Central memory CD4-positive, alpha-beta T cell (primary cell): ENCODE measurements at regions not wholly inside any gene's neighbourhood (a gene's known extent, or its start where the extent isn't known, plus 50 kb on each side); places are given as distances from the start of the nearest gene placed in this dataset.

Experiments
- DNase-seq: peaks from one replicate; pipeline ENCODE4 v3.0.0; 2022

DNA sequence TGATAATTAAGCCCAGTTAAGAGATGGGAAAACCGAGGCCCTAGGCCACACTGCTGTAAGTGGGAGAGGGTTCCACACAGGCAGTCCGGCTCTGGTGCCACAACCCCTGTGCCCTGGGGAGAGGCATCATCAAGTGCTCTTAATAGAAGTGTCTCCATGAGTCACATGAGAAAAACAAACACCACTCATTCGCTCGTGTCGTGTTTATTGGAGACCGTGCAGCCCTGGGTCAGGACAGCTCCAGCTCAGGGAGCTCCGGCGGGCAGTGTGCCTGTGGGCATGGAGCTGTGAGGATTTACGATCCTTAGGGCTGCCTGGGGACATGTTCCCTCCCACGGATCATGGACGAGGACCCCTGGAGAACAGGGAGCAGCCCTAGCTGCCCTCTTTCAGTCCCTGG, 658.5 kb downstream of the AJAP1 start:
- no peak for DNase-seq

DNA sequence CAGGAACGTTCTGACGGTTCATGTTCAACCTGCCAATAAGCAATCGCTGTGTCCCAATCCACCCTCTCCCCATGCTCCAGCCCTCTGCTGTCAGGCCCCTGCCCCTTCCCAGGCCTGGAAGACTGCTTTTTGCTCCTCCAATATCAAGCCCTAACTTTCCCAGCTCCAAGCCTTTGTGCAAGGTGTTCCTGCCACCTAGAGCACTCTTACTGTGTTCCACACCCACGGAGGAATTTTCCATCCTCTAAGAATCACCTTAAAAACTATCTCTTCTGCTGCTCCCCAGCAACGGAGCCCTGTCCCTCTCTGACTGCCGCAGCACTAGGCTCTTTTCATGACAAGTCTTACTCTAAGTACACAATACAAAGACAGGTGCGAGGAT, 657.9 kb downstream of the AJAP1 start:
- no peak for DNase-seq

DNA sequence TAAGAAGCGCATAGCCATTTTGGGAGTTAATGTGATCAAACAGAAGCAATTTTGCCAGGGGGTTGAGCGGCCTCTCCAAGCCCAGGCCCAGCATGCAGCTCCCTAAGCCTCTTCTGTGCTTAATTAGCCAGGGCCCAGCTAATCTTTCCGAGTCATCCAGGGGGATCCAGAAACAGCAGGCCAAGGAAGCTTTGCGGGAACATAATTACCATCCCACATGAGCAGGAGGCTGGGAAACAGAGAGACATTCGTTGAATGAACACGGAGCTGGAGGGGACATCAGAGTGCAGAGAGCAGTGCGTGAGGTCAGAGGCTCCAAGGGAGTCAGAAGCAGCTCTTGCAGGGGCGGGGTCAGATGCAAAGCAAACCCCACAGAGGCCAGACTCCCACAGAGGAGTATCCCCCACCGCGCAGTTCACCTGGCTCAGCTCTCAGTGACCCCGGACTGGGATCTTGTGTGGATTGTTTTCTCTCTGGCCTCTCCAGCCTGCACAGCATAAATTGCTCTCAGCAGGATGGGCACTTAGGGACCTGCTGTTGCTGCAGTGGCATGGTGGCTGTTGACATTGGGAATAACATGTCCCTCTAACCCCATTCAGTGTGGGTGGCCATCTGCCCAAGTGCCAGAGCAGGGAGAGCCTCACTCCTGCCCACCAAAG, 657.4 kb downstream of the AJAP1 start:
- DNase-seq, result no peak

DNA sequence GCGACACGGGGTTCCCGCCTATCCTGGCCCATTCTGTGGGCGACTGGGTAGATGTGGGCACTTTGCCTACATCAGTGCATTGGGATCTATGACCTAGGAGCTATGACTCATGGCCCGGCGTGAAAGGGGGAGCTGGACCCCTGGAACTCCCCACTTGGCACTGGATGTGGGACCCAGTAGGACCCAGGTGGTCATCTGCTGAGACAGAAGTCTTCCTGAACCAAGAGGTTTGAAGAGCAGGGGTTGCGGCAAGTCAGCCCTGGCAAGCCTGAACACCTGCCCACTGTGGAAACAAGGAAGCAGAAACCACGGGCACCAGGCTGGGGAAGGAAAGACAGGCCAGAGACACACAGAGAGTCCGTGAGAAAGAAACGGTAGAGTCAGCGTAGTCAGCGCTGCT, 656.7 kb downstream of the AJAP1 start:
- no peak for DNase-seq

DNA sequence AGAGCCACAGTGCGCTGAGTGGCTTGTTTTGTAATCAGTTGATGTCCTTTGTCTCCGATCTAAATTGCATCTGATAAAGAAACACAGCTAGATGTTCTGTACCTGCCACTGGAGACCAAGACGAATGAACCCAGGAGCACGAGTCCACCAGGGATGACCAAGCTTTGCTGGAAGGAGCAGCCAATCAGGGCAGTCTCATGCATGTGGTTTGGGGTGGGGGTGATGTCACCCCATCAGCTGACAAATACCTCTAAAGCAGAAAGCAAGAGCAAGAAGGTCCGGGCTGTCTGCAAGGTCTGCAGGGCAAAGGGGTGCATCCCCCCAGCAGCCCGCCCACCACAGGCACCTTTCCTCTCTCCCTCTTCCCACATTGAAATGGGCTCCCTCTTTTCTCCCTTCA, 653.8 kb downstream of the AJAP1 start:
- no peak for DNase-seq

DNA sequence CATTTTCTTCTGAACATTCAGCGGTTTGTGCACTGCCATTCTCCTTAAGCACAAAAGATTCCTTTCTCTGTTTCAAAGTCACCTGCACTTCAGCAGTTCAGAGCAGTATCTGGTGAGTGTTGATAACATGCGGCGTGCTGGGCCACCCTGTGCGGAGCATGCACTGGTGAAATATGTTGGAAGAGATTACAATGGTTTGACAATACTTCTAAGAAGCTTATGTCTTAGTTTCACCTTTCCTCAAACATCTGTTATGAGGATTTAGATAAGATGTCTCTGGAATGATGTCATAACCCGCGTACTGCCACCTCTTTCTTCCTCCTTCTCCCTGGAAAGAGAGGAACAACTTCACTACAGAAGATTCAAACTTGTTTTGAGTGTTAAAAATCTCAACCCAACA, 650.3 kb downstream of the AJAP1 start:
- DNase-seq, result no peak

DNA sequence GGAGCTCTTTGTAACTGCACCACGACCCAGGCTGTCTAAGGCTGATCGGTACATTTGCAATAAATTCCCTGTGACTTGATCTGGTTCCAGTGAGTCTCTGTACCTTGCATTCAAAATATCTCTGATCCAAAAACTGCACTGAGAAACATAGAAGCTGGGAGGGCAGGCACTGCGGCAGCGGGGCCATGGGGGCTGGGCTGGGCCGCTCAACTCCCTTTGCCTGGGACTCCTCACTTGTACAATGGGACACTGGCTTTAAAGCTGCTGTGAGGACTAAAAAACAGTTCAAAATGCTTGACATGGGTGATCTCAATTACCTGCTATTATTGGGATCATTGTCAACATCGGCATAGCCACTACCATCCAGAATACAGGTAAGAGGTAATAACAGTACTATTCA, 644.0 kb downstream of the AJAP1 start:
- no peak for DNase-seq

DNA sequence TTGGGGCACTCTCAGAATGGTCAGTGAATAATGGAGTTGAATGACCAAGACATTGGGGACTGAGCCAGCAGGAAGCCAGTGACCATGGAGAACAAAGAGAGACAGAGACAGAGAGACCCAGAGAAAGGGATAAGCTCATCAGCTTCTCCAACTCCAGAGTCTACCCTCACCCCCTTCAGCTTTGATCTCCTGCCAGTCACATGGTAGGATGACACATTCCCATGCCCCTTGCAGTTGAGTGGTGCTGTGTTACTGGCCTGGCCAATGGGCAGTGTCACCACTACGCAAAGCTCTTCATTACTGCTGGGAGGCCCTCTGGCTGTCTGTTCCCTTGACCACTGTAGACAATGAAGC, 643.5 kb downstream of the AJAP1 start:
- DNase-seq, result no peak

DNA sequence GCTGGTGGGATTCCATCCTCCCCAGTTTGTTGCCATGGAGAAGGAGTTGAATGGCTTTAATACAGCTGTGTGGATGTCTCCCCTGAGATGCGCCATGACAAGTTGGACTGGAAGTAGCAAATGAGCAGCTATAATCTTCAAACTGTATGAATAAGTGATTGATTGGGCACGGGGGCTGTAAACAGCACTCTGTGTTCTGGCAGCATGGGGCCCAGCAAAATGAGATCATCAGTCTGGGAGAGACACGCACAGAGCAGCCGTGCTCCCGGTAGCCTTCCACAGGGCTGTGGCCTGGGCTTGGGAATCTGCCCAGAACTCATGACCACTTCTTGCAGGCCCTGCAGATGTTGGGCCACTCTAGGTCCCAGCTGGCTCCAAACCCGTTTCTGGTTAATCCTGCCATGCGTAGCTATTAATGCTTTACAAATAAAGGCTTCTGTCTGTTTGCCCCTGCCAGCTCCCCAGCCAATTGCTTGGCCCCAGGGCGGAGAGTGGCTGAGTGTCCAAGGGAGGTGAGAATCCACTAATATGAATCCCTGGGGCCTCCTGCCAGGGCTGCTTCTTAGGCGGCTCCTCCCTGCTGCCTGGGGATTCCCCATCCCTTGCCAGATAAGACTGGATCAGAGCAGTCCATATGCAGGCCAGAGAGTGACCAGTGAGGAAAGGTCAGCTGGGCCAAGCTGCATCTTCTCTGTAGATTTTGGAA, 642.9 kb downstream of the AJAP1 start:
- no peak for DNase-seq

DNA sequence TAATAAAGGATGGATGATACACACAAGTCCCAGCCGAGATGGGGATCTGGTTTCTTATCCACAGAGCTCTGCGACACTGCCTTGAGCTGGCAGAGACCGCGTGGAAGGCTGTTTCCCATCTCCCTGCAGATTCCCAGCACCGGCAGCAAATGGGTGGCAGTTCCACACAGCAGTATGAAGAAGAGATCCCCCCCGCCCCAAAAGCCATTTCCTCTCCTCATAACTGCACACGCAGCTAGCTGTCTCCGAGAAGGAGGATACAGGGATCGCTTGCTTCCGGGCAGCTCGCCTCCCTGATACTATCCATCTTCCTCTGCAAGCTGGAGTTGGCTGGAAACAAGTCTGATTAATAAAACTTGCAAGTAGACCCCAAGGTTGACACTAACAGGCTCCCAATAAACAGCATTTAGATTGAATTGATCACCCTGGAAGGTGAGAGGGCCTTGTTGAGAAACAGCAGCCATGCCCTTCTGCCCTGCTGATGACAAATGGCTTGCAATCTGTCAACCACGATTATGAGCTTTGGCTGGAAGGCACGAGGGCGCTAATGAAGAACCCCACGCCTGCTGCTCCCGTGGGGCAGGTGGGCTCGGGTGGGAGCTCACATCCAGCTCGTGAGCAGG, 642.3 kb downstream of the AJAP1 start:
- no peak for DNase-seq

DNA sequence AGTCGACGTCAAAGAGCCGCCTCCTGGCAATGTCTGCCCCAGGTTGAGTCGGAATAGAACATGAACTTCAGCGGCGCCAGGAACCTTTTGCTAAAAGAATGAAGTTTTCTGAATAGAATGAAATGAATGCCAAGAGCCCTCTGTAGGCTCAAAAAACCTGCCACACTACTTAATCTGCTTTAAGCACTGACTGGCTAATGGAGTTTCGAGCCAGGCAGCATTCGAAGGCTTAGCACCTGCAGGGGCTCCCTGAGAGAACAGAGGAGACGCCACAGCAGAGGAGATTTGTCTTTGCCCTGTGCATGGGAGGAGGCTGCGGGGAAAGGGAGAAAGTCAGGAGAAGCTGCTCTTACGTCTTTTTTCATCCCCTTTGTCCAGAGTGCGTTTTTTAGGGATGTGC, 641.7 kb downstream of the AJAP1 start:
- DNase-seq, result no peak

DNA sequence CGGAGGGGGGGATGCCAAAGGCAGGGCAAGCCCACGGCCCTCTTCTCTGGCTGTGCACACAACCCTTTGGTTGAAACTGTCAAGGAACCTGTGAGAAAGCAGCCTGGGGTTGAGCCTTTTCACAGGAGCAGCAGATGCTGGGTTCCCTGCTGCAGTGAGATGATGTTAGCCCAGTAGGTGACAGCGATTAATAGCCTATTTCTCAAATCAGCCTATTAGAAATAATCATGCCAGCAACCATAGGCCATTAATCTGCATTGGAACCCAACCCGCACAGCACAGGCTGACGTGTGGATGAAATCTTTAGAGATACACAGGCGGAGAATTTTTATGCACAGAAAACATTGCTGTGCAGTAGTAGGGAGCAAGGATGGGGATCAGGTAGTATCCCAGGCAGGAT, 637.5 kb downstream of the AJAP1 start:
- no peak for DNase-seq

DNA sequence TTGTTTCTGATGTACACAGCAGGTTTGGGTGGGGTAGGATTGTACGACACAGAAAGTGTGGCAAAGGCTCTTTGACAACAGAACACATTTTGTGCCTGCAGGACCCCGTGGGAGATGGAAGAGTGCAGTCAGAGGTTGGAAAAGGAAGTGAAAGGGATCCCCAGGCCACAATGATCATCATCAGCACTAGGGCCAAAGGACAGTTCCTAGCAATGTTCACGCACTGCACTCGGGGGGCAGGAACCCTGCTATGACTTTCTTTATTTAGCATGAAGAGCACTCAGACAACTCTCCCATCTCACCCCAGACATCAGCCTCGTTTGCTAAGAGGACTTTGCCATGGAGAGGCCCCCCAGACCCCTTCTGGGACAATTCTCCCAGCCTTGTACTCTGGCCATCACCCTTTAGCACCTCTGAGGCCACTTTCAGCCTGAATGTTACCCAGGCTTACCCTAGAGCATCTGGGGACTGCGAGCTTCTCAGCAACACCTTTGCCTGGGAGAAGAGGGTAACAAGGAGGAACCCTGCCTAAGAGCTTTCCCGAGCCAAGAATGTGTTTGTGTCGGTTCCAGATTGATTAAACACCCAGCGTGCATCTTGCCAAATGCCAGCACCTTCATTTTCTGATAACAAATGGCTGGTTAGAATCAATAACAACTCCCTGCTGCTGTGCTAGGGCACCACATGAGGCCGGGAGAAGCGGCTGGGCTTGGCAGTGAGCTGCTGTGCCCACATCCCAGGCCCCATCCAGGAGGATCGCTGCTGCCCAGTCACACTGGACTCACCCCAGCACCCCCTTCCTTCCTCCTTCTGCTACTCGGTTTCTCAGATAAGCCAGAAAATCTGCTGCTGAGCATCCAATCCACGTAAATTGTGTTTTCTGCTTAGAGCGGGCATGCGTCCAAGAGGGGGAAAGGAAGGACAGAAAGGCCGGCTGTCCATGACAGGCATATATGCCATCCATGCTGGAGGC, 633.1 kb downstream of the AJAP1 start:
- no peak for DNase-seq

DNA sequence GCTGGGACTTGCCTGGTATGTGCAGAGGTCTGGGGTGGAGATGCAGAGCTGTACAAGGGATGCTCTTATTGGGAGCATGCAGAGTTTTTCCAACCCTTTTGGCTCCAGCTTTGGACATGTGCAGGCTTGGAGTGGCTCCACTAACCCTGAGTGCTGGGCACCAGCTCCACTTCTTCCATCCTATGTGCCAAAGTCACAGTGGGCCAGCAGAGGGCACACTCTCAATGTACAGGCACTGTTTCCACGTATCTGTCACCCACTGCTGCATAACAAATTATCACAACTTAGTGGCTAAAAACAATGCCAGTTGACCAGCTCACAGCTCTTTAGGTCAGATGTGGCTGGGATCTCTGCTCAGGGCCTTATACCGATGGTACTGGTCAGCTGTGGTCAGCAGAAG, 631.8 kb downstream of the AJAP1 start:
- DNase-seq, result no peak

DNA sequence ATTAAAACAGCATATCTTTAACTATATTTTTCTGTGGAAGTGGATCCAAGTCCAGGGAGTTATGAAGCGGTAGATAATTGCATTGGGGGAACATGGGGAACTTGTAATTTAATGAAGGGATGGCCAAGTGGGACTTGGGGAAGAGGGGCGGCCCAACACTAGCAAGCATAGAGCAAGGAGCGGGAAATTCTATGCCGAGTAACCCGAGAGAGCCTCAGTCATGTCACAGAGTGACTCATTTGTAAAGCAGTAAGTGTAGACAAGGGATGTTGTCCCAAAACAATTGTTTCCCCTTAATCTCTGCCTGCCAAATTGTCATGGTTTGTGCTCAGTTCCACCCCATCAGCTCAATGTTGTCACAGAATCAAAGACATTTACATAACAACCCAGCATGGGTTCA, 620.1 kb downstream of the AJAP1 start:
- no peak for DNase-seq

DNA sequence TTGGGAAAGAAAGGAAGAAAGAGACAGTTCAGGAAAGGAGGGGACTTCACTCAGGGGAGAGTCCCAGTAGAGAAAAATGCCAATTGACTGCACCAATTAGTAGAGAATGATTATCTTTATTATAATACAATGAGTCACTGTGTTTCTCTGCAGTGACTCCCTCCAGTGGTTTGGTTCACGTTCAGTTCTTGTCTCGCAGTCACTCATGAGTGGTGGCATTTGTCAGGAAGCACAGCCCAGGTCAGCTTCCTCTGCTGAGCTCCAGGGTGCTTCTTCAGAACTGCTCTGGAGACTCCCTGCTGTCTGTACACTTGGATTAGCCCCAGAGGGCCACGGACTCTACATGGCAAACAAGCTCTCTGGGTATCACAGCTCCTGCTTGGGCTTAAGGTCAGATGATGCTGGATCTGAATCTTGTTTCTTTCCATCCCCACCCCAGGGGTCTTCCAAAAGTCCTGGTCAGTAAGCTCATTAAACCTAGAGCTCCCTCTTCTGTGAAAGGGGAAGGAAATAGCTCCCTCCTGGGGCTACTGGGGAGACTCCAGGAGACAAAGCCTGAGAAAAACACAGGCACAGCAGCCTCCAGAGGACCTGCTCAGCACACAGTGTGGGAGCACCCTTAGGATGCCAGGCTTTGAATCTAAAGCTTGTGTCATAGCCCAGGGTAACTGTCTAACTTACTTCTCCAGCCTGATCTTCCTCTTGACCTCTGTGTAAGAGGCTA, 619.0 kb downstream of the AJAP1 start:
- DNase-seq, result no peak

DNA sequence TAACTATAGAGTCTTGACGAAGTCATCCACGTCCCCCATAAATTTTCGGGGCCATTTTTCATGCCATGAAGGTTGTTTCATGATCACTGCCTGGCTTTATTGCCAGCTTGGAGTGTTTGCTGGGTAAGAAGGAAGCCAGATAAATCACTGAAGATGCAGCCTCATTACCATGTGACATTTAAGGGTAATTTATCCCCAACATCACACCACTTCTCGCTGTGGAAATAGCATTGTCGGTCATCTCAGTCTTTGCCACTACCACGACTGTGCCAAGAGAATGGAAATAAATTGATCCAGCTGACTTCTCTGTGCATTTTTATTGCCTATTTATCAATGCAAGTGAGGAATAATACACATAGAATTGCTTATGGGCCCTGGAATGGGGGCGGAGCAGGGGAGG, 617.9 kb downstream of the AJAP1 start:
- no peak for DNase-seq

DNA sequence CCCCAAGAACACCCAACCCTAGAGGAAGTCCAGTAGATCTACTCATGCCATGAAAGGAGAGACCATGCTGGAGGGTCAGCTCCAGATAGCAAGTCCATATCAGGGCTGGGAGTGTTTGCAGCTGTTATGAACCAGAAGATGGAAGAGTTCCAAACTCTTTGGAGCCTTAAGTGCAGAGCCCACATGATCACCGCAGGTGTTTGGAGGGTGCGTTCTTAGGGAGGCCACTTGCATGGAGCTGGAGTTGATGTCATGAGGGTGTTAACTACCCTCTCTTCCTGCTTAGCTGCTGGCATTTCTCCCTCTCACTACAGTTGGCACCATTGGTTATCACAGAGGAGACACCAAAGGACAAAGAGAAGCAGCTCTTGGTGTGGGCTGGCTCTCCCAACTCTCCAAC, 616.9 kb downstream of the AJAP1 start:
- no peak for DNase-seq

DNA sequence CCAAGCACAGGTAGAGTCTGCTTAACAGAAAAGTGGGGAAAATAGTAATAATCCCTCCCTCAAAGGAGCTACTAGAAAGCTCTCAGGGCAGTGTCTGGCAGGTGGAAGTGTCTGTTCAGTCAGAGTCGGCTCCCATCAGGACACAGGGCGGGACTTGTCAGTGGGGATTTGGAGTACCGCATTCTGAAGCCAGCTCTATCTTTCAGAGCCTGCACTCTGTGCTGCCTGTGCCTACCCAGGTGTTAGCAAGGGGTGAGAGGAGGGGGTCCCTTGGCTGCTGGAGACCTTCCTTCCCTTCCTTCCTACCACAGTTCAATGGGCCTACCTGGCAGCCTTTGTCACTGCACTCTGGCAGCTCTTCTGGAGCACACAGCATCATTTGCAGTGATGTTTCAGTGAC, 615.5 kb downstream of the AJAP1 start:
- no peak for DNase-seq

DNA sequence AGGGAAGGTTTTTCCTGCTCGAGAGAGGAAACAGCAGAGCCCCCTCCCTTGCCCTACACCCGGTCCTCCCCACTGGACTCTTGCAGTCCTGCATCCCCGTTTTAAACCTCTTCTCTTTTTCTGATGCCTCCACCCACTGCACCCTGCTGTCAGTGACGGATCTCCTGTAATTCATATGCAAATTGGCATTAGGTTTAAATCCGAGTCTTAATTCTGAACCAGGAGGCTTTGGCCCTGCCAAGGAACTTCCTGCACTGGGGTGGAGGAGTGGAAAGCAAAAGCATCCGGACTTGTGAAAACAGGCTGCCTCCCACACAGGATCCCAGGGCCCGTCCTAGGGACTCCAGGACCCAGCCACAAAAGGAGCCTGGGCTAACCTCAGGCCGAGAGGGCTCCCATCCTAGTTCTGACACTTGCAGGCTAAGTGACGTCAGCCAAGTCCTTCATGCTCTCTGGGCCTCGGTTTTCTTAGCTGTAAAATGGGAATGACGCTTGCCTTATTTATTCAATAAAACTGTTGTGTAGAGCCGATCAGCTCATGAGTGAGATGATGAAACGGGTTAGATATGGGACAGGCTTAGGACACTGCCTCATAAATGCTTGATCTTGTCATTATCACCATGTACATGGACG, 613.3 kb downstream of the AJAP1 start:
- DNase-seq, result no peak

DNA sequence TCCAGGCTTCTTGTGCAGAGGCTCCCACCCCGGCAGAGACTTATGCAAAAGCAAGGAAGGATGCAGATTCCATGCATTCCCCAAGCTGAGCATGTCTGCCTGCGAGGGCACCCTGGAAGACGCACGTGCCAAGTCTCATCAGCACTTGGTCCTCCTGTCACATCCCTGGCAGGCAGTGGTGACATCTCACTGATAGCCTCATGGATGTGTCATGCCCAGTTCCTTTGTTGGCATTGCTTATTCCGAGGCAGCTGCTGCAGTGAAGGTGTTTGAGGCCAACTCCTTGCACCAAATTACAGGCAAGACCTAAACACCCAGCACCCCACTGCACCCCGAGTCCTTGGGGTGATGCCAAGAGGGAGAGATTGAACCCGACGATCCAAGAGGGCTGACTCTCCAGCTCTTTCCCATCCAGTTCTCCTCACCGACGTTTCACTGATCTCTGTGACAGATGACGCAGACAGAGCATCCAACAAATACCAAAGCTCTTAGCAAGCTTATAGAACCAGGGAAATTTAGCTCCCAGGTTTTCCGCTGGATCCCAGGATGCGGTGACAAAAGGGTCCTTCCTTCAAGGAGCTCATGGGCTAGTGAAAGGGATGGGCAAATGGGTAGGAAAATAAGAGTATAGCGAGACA, 611.1 kb downstream of the AJAP1 start:
- no peak for DNase-seq

DNA sequence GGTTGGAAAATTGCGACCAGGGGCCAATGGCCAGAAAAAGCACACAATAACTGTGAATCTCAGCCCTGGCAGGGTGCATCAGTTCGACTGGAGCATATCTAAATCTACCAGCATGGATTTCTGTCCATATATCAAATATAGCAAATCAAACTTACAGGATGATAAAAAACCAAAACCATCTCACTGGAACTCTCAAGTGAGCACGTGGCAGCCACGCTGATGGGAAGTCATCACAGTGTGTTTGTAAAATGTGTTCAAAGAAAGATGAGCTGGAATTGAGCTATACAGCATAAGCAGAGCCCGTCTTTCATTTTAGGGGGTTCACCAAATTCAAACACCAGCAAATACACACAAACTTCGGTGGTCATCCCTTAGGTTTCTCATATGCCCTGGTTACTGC, 610.1 kb downstream of the AJAP1 start:
- DNase-seq, result no peak
